Hepatocyte (in vitro differentiated cells): ENCODE measurements at regions not wholly inside any gene's neighbourhood (a gene's known extent, or its start where the extent isn't known, plus 50 kb on each side); places are given as distances from the start of the nearest gene placed in this dataset.

Experiments used
- CTCF ChIP-seq: fragments of 200-600 bp; sonication (generic); IDR thresholded peaks from 2 replicates; pipeline ENCODE4 v1.5.1; 2016; ENCODE audit warnings: antibody characterized with exemption, mild to moderate bottlenecking; ENCODE audit not compliant: poor library complexity
- EZH2 ChIP-seq: fragments of 200-600 bp; sonication (generic); IDR thresholded peaks from 2 replicates; pipeline ENCODE4 v1.6.1; 2016; ENCODE audit warnings: antibody characterized with exemption, mild to moderate bottlenecking, borderline replicate concordance

- TF ChIP-seq CTCF (no peak), EZH2 (no peak)
Measured at GRCh38 chr6:104031346-104031745, 828.4 kb downstream of the HACE1 start.
